Gastroesophageal sphincter (tissue), 3 donors: ENCODE measurements at regions not wholly inside any gene's neighbourhood (a gene's known extent, or its start where the extent isn't known, plus 50 kb on each side); places are given as distances from the start of the nearest gene placed in this dataset.

Experiments
- EP300 ChIP-seq: sonication (generic); formaldehyde crosslinking; IDR thresholded peaks from one replicate; pipeline ENCODE4 v1.6.1; 2017; ENCODE audit warnings: antibody characterized with exemption, mild to moderate bottlenecking
- POLR2AphosphoS5 ChIP-seq: sonication (generic); formaldehyde crosslinking; IDR thresholded peaks from one replicate; pipeline ENCODE4 v1.6.1; 2017; ENCODE audit warnings: antibody characterized with exemption
- TF ChIP-seq, protein P1 (sequence below), 4 experiments: fragments of 200-600 bp in 2 of 4; fragments of 450-650 bp in 2 of 4; sonication (generic) in 1 of 4; IDR thresholded peaks; one replicate each; pipeline ENCODE4 v1.5.1; 2017 to 2019; ENCODE audit warnings: antibody characterized with exemption in 4 of 4, mild to moderate bottlenecking in 2 of 4, moderate library complexity in 2 of 4

GRCh38 chr11:36775756-36776155 is 177.7 kb upstream of the RAG2 start:
- TF ChIP-seq, protein P1, sequence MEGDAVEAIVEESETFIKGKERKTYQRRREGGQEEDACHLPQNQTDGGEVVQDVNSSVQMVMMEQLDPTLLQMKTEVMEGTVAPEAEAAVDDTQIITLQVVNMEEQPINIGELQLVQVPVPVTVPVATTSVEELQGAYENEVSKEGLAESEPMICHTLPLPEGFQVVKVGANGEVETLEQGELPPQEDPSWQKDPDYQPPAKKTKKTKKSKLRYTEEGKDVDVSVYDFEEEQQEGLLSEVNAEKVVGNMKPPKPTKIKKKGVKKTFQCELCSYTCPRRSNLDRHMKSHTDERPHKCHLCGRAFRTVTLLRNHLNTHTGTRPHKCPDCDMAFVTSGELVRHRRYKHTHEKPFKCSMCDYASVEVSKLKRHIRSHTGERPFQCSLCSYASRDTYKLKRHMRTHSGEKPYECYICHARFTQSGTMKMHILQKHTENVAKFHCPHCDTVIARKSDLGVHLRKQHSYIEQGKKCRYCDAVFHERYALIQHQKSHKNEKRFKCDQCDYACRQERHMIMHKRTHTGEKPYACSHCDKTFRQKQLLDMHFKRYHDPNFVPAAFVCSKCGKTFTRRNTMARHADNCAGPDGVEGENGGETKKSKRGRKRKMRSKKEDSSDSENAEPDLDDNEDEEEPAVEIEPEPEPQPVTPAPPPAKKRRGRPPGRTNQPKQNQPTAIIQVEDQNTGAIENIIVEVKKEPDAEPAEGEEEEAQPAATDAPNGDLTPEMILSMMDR (IDR thresholded peaks at IDR 0.05), result no peak
- no peak for TF ChIP-seq POLR2AphosphoS5
- no peak for TF ChIP-seq EP300
